NCI-H1436 (cell line): ENCODE measurements at regions not wholly inside any gene's neighbourhood (a gene's known extent, or its start where the extent isn't known, plus 50 kb on each side); places are given as distances from the start of the nearest gene placed in this dataset.
"Not testable (repeated sequence)": the region's sequence is repeated elsewhere in the genome, so short reads cannot be mapped to it uniquely, and the experiment has no call there.

ENCODE experiments used
- DNase-seq: peaks from one replicate; lab custom pipeline; 2025; lab: John Stamatoyannopoulos, UW

DNA sequence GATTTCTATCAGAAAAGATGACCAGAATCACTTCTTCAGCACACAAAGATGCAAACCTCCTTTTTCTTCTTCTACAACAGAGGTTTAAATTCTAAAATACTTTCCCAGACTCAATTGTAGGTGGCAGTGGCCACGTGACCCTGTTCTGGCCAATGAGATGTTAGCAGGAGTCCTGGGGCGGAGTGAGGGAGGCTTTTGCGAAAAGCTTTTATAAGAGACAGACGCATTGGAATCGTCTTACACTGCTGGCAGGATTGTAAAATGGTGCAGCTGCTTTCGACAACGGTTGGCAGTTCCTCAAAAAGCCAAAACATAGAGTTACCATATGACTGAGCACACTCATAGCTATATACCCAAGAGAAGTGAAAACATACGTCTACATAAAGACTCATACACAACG is 87.0 kb upstream of the MAGI3 start:
- no peak for DNase-seq

- DNase-seq = not testable (repeated sequence)
These were observed 85.3 kb upstream of the MAGI3 start for GRCh38 chr1:113305029-113305428.

GRCh38 chr1:113307771-113308445 is 82.4 kb upstream of the MAGI3 start:
- no peak for DNase-seq

DNA sequence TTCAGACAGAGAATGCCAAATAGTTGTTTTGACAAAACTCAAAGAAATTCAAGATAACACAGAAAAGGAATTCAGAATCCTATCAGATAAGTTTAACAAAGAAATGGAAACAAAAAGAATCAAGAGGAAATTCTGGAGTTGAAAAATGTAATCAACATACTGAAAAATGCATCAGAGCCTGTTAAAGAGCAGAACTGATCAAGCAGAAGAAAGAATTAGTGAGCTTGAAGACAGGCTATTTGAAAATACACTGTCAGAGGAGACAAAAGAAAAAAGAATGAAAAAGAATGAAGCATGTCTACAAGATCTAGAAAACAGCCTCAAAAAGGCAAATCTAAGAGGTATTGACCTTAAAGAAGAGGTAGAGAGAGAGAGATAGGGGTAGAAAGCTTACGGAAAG is 77.7 kb upstream of the MAGI3 start:
- DNase-seq = not testable (repeated sequence)

- DNase-seq = no peak
These were observed 75.7 kb upstream of the MAGI3 start for GRCh38 chr1:113314600-113314999.

DNA sequence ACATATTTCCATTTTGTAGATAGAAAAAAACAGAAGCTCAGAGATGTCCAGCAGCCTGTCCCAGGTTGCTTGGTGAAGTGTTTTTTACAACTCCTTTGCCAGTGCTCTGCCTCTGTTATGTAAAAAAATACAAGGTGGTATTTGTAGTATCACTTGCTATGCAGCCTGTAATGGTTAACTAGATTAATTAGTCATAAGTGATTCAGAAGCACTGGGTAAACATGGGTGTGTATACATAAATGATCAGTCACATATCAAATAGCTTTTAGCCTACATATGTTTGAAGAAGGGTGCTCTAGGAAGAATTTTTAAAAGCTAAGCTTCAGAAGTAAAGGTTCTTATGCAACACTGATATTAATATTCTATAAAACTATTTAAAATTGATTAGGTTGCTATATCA is 70.0 kb upstream of the MAGI3 start:
- peak; percentile 39 for DNase-seq

GRCh38 chr1:113320972-113321680 is 69.2 kb upstream of the MAGI3 start:
- DNase-seq = no peak

GRCh38 chr1:113321771-113322387 is 68.4 kb upstream of the MAGI3 start:
- DNase-seq = no peak

DNA sequence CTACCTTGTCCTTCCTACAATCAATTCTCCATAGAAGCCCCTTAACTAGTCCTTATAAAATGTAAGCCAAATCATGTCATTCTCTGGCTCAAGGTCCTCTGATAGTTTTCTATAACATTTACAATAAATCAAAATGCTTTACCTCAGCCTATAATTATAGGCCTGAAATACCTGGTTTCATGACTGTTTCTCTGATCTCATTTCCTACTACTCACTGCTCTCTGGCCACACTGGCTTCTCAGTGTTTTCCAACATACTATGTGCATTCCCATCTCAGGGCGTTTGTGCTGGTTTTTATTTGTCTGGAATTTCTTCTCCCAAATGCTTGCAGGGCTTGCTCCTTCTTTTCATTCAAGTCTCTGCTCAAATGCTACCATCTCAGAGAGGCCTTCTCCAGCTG is 67.9 kb upstream of the MAGI3 start:
- no peak for DNase-seq

DNA sequence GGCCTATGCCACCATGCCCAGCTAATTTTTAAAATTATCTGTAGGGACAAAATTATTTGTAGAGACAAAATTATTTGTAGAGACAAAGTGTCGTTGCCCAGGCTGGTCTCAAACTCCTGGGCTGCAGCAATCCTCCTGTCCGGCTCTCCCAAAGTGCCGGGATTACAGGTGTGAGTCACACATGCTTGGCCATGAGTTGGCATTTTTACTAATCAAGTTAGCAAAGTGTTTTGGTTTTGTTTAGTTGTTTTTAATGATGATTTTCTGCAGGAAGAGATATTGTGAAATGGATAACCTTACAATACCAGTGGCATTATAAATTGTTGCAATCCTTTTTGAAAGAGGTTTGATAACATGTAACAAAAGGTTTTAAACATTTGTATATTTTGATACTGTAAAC is 65.3 kb upstream of the MAGI3 start:
- DNase-seq = no peak

DNA sequence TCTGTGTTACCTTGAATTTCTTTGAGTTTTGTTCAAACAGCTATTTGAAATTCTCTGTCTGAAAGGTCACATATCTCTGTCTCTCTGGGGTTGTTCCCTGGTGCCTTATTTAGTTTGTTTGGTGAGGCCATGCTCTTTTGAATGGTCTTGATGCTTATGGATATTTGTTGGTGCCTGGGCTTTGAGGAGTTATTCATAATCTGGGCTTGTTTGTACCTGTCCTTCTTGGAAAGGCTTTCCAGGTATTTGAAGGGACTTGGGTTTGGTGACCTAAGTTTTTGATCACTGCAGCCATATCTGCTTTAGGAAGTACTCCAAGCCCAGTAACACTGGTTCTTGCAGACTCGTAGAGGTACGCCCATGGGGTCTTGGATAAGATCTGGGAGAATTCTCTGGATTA is 63.3 kb upstream of the MAGI3 start:
- no peak for DNase-seq

DNA sequence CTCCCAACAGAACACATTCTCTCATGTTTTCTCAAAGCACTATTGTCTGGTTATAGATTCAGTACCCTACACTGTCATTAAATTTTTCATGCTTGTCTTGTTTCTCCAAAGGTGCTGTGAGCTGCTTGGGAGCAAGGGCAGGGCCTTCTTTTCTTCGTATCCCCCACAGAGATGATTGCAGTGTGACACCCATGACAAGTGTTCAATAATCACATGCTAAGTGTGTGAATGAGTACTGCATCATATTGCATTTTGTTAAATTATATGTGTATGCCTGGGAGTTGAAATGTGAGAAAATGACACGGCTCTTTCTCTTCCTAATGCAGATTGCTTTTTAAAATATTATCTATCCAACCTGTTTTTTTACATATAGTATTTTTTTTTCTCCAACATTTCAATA is 57.3 kb upstream of the MAGI3 start:
- DNase-seq = no peak

DNA sequence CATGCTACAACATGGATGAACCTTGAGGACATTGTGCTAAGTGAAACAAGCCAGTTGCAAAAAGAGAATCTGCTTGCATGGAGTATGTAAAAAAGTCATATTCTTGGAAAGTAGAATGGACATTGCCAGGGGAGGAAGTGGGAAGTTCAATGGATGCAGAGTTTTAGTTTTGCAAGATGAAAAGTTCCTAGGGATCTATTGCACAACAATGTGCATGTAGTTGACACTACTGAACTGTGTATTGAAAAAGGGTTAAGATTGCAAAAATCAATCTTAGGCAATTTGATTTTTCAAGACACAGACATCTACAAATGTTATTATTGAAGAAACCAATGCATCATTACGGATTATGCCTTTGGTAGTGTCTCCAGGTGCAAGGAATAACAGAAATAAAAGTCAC is 50.3 kb upstream of the MAGI3 start:
- no peak for DNase-seq
